ENCODE measurements at regions not wholly inside any gene's neighbourhood (a gene's known extent, or its start where the extent isn't known, plus 50 kb on each side); places are given as distances from the start of the nearest gene placed in this dataset.

DNA sequence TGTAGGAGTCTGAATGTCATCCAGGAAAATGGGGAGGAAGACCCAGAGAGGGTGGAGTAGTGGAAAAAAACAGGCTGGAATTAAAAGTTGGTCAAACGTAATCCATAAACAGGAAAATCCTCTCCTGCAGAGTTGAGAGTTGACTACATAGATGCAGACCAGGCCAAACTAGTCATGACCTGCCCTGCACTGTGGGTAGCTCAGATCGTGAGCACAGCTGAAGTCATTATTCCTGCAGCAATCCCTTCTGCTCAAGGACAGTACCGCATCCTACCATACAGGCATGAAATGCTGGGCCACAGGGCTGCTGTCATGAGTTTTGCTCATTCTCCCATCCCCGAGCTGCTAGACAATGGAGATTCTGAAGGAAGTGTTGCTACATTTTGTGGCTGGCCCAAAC is 352.2 kb downstream of the EN1 start:
- no peak overlapping the region for H3K4me3 ChIP-seq (ENCODE audit: low read depth, low read length)
- no peaks in the 10 kb centered on the region for H3K36me3 ChIP-seq (ENCODE audit: control insufficient read depth, insufficient read depth, low read length)
- peaks cover 14% of the 10 kb centered on the region for H3K4me1 ChIP-seq (ENCODE audit: control insufficient read depth, insufficient read depth, low read length)
- no peak overlapping the region for H3K9ac ChIP-seq (ENCODE audit: low read depth, low read length)
- H3K9me3 ChIP-seq (ENCODE audit: control insufficient read depth, insufficient read depth, low read length): no peaks in the 10 kb centered on the region
- no peaks in the 10 kb centered on the region for H3K27me3 ChIP-seq (ENCODE audit: control insufficient read depth, insufficient read depth, low read length)

DNA sequence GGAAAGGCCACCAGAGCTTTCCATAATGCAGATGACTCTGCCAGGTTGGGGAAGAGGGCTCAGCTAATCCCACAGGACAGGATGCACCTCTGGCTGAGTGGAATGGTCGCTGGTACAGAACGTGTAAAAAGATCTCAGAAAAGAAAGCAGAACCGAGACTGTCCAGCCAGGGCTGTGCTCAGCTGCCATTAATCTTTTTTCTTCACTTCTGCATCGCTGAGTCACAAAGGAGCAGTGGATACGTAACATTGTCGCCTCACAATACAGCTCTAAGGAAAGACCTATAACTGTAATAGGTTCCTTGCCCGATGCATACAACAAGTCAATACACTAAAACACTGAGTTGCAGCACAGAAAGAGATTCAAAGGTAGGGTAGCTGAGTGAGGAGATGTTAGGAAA is 354.2 kb downstream of the EN1 start:
- Histone ChIP-seq H3K9ac (ENCODE audit: low read depth, low read length) (no peak overlapping the region), H3K9me3 (ENCODE audit: control insufficient read depth, insufficient read depth, low read length) (no peaks in the 10 kb centered on the region), H3K27me3 (ENCODE audit: control insufficient read depth, insufficient read depth, low read length) (no peaks in the 10 kb centered on the region), H3K4me3 (ENCODE audit: low read depth, low read length) (no peak overlapping the region), H3K36me3 (ENCODE audit: control insufficient read depth, insufficient read depth, low read length) (no peaks in the 10 kb centered on the region), H3K4me1 (ENCODE audit: control insufficient read depth, insufficient read depth, low read length) (peaks cover 17% of the 10 kb centered on the region)

DNA sequence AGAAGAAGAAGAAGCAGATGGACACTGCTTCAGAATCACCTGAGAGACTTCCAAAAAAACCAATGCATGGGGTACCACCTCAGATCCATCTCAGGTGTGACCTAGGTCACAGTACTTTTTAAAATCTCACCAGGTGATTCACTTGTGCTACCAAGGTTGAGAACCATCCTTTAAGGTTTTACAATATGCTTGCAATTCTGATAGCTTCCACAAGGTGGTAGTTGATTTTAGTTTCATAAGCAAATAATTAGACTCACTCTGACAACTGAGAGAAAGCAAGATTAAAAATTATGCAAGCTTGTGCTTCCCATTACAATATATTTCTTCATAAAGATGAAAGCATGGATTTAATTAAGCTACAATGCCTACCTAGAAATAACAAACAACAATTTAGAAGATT is 355.1 kb downstream of the EN1 start:
- H3K4me1 ChIP-seq (ENCODE audit: control insufficient read depth, insufficient read depth, low read length): peaks cover 17% of the 10 kb centered on the region
- H3K27me3 ChIP-seq (ENCODE audit: control insufficient read depth, insufficient read depth, low read length): no peaks in the 10 kb centered on the region
- H3K9ac ChIP-seq (ENCODE audit: low read depth, low read length): no peak overlapping the region
- H3K36me3 ChIP-seq (ENCODE audit: control insufficient read depth, insufficient read depth, low read length): no peaks in the 10 kb centered on the region
- H3K4me3 ChIP-seq (ENCODE audit: low read depth, low read length): no peak overlapping the region
- no peaks in the 10 kb centered on the region for H3K9me3 ChIP-seq (ENCODE audit: control insufficient read depth, insufficient read depth, low read length)

DNA sequence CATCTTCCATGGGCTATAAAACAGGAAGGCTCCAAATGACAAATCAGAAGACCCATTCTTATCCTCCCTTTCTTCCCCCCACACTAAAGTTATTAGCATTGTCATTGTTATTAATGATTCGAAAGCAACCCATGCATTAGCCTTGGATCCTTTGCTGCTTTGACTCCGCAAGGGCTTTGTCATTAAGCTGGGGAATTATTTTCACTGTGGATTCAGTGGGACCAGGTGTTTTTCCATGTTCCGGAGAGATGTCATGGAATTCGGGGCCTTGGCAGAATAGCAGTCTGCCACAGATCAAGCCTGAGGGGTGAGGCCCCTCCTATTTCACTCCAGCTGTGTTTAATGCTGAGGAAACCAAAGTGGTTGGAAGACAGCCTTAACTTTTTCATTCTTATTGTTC is 357.1 kb downstream of the EN1 start:
- Histone ChIP-seq H3K27me3 (ENCODE audit: control insufficient read depth, insufficient read depth, low read length) (no peaks in the 10 kb centered on the region), H3K4me3 (ENCODE audit: low read depth, low read length) (no peak overlapping the region), H3K9ac (ENCODE audit: low read depth, low read length) (no peak overlapping the region), H3K9me3 (ENCODE audit: control insufficient read depth, insufficient read depth, low read length) (no peaks in the 10 kb centered on the region), H3K36me3 (ENCODE audit: control insufficient read depth, insufficient read depth, low read length) (no peaks in the 10 kb centered on the region), H3K4me1 (ENCODE audit: control insufficient read depth, insufficient read depth, low read length) (peaks cover 17% of the 10 kb centered on the region)

DNA sequence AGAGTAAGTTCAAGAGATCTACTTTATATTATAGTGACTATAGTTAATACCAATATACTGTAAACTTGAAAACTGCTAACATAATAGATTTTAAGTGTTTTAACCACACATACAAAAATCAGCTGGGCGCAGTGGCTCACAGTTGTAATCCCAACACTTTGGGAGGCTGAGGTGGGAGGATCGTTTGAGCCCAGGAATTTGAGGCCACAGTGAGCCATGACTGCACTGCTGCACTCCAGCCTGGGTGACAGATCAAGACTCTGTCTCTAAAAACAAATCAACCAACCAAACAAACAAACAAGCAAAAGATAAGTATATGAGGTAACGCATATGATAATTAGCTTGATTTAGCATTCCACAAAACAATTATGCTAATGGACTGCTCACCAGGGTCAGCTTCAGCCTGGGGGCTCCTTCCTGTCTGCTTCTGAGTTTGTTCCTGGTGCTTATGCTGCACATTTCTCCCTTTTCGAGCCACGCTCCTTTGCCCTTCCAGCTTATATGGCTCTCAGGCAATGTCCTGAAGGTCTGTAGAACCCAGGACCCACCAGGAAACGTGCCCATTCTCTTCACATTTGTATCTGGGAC is 357.6 kb downstream of the EN1 start:
- Histone ChIP-seq H3K9ac (ENCODE audit: low read depth, low read length) (no peak overlapping the region), H3K4me3 (ENCODE audit: low read depth, low read length) (no peak overlapping the region)

DNA sequence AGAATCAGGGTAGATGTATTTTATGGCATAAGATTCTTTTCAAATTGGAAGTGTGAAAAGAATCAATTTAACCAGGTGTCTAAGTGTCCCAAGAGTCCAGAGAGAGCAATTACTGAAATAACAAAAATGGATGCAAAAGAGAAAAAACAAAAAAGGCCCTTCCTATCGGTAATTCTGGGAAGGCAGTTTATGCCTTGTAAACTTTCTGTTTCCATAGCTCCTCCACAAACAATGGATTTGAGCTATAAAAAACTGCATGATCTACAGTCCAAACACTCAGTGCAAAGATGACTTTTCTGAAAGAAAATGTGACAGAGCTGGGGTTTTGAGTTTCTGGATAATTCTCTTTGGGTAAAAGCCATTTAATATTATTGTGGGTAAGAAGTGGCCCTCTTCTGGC is 366.1 kb downstream of the EN1 start:
- no peaks in the 10 kb centered on the region for H3K4me1 ChIP-seq (ENCODE audit: control insufficient read depth, insufficient read depth, low read length)
- H3K36me3 ChIP-seq (ENCODE audit: control insufficient read depth, insufficient read depth, low read length): no peaks in the 10 kb centered on the region
- H3K4me3 ChIP-seq (ENCODE audit: low read depth, low read length): no peak overlapping the region
- H3K9me3 ChIP-seq (ENCODE audit: control insufficient read depth, insufficient read depth, low read length): no peaks in the 10 kb centered on the region
- H3K27me3 ChIP-seq (ENCODE audit: control insufficient read depth, insufficient read depth, low read length): no peaks in the 10 kb centered on the region
- no peak overlapping the region for H3K9ac ChIP-seq (ENCODE audit: low read depth, low read length)

More for the DNA sequence above, 357.6 kb downstream of the EN1 start:
- Histone ChIP-seq H3K4me1 (ENCODE audit: control insufficient read depth, insufficient read depth, low read length) (peaks cover 17% of the 10 kb centered on the region), H3K36me3 (ENCODE audit: control insufficient read depth, insufficient read depth, low read length) (no peaks in the 10 kb centered on the region), H3K27me3 (ENCODE audit: control insufficient read depth, insufficient read depth, low read length) (no peaks in the 10 kb centered on the region), H3K9me3 (ENCODE audit: control insufficient read depth, insufficient read depth, low read length) (no peaks in the 10 kb centered on the region)

DNA sequence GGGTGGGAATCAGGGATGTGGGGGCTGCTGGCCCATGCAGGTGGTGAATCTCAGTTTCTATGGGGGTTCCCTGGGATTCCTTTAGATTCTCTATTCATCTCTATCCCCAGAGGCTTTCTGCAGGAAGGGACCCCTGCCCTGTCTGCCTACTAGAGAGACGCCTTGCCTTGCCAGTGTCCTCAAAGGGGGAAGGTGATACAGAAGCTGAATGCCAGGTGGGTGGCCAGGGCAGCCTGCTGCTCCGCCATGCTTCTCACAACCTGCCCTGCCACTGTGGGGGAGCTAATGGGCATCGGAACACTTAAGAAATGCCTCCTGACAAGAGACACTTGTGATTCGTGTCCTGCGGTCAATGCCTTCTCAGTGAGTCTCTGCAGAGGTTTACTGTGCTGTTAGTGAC is 368.4 kb downstream of the EN1 start:
- Histone ChIP-seq H3K9ac (ENCODE audit: low read depth, low read length) (no peak overlapping the region), H3K9me3 (ENCODE audit: control insufficient read depth, insufficient read depth, low read length) (no peaks in the 10 kb centered on the region), H3K4me3 (ENCODE audit: low read depth, low read length) (no peak overlapping the region), H3K4me1 (ENCODE audit: control insufficient read depth, insufficient read depth, low read length) (peaks cover 11% of the 10 kb centered on the region), H3K36me3 (ENCODE audit: control insufficient read depth, insufficient read depth, low read length) (no peaks in the 10 kb centered on the region), H3K27me3 (ENCODE audit: control insufficient read depth, insufficient read depth, low read length) (no peaks in the 10 kb centered on the region)

DNA sequence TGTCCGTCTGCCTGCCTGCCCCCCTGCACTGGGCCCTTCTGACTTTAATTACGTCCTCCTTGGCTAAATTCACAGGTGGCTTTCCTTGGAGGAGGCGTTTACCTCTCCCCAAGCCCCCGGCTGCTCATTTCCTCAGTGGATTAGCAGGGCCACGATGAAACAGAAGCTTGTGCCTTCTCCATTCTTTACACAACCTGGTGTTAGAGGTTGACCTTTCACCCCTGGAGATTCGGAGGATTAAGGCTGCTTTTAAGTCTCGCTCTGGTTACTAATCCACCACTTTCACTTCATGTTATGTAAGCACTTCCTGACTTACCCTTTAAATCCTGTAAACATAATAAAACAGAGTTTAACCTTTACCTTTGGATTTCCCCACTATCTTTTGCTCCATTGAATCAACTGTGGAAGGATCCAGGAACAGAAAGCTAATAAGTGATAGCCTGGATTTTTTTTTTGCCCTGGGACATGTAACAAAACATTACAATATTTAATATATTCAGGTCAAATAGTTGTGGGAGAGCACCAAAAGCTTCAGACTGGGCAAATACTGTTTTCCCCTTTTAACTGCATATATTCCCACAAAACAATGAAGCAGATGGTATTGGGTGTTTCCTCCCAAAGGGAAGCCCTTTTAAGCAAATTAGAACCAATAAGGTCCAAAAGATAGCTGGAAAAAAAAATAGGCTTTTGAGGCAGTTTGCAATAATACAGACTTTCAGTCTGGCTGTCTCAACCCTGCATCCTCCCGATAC is 370.2 kb downstream of the EN1 start:
- H3K4me3 ChIP-seq (ENCODE audit: low read depth, low read length): no peak overlapping the region
- no peaks in the 10 kb centered on the region for H3K36me3 ChIP-seq (ENCODE audit: control insufficient read depth, insufficient read depth, low read length)
- H3K9me3 ChIP-seq (ENCODE audit: control insufficient read depth, insufficient read depth, low read length): no peaks in the 10 kb centered on the region
- H3K9ac ChIP-seq (ENCODE audit: low read depth, low read length): no peak overlapping the region
- peaks cover 14% of the 10 kb centered on the region for H3K4me1 ChIP-seq (ENCODE audit: control insufficient read depth, insufficient read depth, low read length)
- H3K27me3 ChIP-seq (ENCODE audit: control insufficient read depth, insufficient read depth, low read length): no peaks in the 10 kb centered on the region

DNA sequence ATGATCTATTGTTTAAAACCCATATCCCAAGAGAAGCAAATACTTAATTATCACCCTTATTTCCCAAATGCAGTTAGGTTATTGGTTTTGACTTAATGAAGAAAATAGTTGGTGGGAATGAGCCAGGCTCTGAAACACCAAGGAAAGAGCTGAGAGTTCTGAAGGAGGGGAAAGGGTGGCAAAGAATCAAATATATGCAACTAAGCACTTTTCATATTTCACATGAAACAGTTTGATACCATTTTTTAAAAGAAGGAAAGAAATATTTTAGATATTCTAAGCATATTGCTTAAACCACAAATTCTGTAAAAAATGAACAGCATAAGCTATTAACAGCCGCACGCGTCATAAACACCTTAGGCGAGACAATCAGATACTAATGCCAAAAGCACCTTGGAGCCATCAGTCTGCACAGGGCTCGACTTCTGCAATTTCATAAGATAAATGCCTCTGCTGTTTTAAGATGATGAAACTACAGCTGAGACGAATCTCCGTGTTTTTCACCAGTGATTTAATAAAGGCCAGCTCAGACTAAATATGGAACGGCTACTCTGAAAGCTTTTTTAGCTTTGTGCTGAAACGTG is 371.7 kb downstream of the EN1 start:
- no peak overlapping the region for H3K4me3 ChIP-seq (ENCODE audit: low read depth, low read length)
- no peaks in the 10 kb centered on the region for H3K36me3 ChIP-seq (ENCODE audit: control insufficient read depth, insufficient read depth, low read length)
- H3K9ac ChIP-seq (ENCODE audit: low read depth, low read length): no peak overlapping the region
- H3K4me1 ChIP-seq (ENCODE audit: control insufficient read depth, insufficient read depth, low read length): peaks cover 14% of the 10 kb centered on the region
- H3K27me3 ChIP-seq (ENCODE audit: control insufficient read depth, insufficient read depth, low read length): no peaks in the 10 kb centered on the region
- no peaks in the 10 kb centered on the region for H3K9me3 ChIP-seq (ENCODE audit: control insufficient read depth, insufficient read depth, low read length)

DNA sequence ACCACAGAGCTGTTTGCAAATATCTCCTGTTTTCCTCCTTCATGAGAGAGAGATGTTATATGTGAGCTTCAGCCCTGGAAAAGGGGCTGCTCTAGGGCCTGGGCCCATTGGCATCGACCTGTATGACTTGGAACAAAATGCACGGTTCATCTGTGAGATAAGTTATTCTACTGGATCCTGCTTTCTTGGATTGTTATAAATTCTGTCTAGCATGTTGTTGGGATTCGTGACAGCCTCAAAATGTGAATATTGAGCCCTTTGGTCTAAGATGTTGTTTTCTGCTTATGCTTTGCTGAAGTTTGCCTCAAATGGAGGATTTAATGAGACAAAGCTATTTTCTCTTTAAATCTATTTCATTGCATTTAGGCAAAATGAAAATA is 372.9 kb downstream of the EN1 start:
- Histone ChIP-seq H3K9ac (ENCODE audit: low read depth, low read length) (no peak overlapping the region), H3K27me3 (ENCODE audit: control insufficient read depth, insufficient read depth, low read length) (no peaks in the 10 kb centered on the region), H3K9me3 (ENCODE audit: control insufficient read depth, insufficient read depth, low read length) (no peaks in the 10 kb centered on the region), H3K4me3 (ENCODE audit: low read depth, low read length) (no peak overlapping the region), H3K4me1 (ENCODE audit: control insufficient read depth, insufficient read depth, low read length) (peaks cover 14% of the 10 kb centered on the region), H3K36me3 (ENCODE audit: control insufficient read depth, insufficient read depth, low read length) (no peaks in the 10 kb centered on the region)

DNA sequence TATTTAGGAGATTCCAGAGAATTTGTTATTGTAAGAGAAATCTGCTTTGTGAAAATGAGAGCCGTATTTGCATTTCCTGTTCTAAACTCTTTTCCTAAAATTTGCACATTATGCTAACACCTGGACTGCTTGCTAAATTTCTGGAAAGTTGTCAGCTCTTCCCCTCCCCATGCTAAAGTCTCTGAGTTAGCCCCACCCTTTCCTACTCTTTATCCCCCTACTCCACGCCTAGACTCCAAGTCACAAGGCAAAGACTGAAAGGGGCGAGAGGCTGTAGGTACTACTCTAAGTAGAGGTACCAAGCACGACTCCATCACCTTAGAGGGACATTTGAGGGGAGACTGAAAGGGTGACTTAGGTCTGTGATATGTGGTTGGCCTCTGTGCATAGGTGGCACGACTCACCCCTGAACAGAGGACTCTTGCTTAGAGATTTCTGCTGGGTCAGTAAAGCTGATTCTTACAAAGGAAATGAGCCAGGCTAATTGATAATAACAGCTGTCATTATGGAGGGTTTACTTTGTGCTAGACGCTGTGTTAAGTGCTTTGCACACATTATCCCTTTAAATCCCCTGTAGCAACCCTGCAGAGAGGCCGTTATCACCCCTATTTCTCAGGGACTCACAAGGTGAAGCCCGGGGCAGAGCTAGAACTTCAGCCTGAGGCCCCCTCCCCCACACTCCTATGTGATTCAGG is 373.5 kb downstream of the EN1 start:
- Histone ChIP-seq H3K4me1 (ENCODE audit: control insufficient read depth, insufficient read depth, low read length) (peaks cover 14% of the 10 kb centered on the region), H3K9me3 (ENCODE audit: control insufficient read depth, insufficient read depth, low read length) (no peaks in the 10 kb centered on the region), H3K36me3 (ENCODE audit: control insufficient read depth, insufficient read depth, low read length) (no peaks in the 10 kb centered on the region), H3K4me3 (ENCODE audit: low read depth, low read length) (no peak overlapping the region), H3K27me3 (ENCODE audit: control insufficient read depth, insufficient read depth, low read length) (no peaks in the 10 kb centered on the region), H3K9ac (ENCODE audit: low read depth, low read length) (no peak overlapping the region)

DNA sequence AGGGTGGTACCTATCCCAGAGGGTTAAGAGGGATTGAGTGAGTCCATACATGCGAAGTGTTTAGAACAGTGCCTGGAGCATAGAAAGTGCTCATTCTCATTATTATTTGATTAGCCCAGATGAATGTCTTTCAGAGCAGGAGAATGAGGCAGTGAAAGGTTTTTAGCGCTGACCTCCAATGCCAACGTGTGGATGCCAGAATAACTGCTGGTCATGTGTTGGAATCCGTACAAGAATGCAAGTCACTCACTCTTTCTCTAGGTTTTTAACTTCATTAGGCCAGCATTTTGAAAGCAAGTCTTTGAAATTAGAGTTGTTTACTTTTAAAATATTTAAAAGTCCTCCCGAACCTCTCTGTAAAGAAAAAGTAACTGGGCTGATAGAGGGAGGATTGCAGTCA is 374.2 kb downstream of the EN1 start:
- Histone ChIP-seq H3K27me3 (ENCODE audit: control insufficient read depth, insufficient read depth, low read length) (no peaks in the 10 kb centered on the region), H3K4me1 (ENCODE audit: control insufficient read depth, insufficient read depth, low read length) (peaks cover 14% of the 10 kb centered on the region), H3K9ac (ENCODE audit: low read depth, low read length) (no peak overlapping the region), H3K36me3 (ENCODE audit: control insufficient read depth, insufficient read depth, low read length) (no peaks in the 10 kb centered on the region), H3K4me3 (ENCODE audit: low read depth, low read length) (no peak overlapping the region), H3K9me3 (ENCODE audit: control insufficient read depth, insufficient read depth, low read length) (no peaks in the 10 kb centered on the region)
